Naive B cell (primary cell): ENCODE measurements at regions not wholly inside any gene's neighbourhood (a gene's known extent, or its start where the extent isn't known, plus 50 kb on each side); places are given as distances from the start of the nearest gene placed in this dataset.
"Not testable (repeated sequence)": the region's sequence is repeated elsewhere in the genome, so short reads cannot be mapped to it uniquely, and the experiment has no call there.

ENCODE experiments used
- ATAC-seq, 2 donors: fragments of 150-1000 bp; cut with Tn5 transposase; 2 replicates each; pipeline ENCODE4 v1.10.0; 2021; ENCODE audit warnings: low read depth in 2 of 2, mild to moderate bottlenecking in 2 of 2, moderate library complexity in 2 of 2
- DNase-seq: peaks from one replicate; pipeline ENCODE4 v3.0.0; 2022
- H3K27ac Mint-ChIP-seq, 6 donors: one replicate each; pipeline ENCODE4 v1.8.0; 2020 to 2022; ENCODE audit warnings: mild to moderate bottlenecking in 6 of 6, mixed read lengths in 6 of 6, moderate library complexity in 5 of 6, inconsistent platforms in 2 of 6
- H3K27me3 Mint-ChIP-seq, 3 donors: one replicate each; pipeline ENCODE4 v1.8.0; 2021 to 2022; ENCODE audit warnings: mixed read lengths in 3 of 3, mild to moderate bottlenecking in 1 of 3
- H3K36me3 Mint-ChIP-seq, 2 donors: one replicate each; pipeline ENCODE4 v1.8.0; 2020 to 2022; ENCODE audit warnings: mixed read lengths in 2 of 2, inconsistent platforms in 1 of 2, mild to moderate bottlenecking in 1 of 2
- H3K4me1 Mint-ChIP-seq, 3 donors: one replicate each; pipeline ENCODE4 v1.8.0; 2020 to 2022; ENCODE audit warnings: mixed read lengths in 3 of 3, inconsistent platforms in 1 of 3, mild to moderate bottlenecking in 1 of 3, moderate library complexity in 1 of 3
- H3K4me3 Mint-ChIP-seq, 8 donors: one replicate each; pipeline ENCODE4 v1.8.0; 2020 to 2022; ENCODE audit warnings: mild to moderate bottlenecking in 8 of 8, mixed read lengths in 8 of 8, moderate library complexity in 8 of 8, inconsistent platforms in 2 of 8
- H3K9me3 Mint-ChIP-seq, 7 donors: one replicate each; pipeline ENCODE4 v1.8.0; 2020 to 2022; ENCODE audit warnings: mixed read lengths in 7 of 7, mild to moderate bottlenecking in 5 of 7, inconsistent platforms in 2 of 7, moderate library complexity in 1 of 7

GRCh38 chr19:24032651-24033050 is 54.3 kb upstream of the ZNF254 start:
- no peak for ATAC-seq
- peaks cover 34 to 41% (median 35%) of the 10 kb centered on the region in 3 donors for H3K4me1 Mint-ChIP-seq

GRCh38 chr19:24033301-24033962 is 53.6 kb upstream of the ZNF254 start:
- Mint-ChIP-seq H3K27me3 (no peaks in the 10 kb centered on the region), H3K36me3 (no peaks in the 10 kb centered on the region), H3K9me3 (no peaks in the 10 kb centered on the region), H3K27ac (peak overlapping the region; percentile 95 to 99 (median 98)), H3K4me1 (peaks cover 34 to 41% (median 35%) of the 10 kb centered on the region in 3 donors), H3K4me3 (peak overlapping the region; percentile 98 to 100 (median 100))
- peak; percentile 72 for DNase-seq
- ATAC-seq, result peak; percentile 96 to 97

More at GRCh38 chr19:24032651-24033050, 54.3 kb upstream of the ZNF254 start:
- H3K9me3 Mint-ChIP-seq, result no peaks in the 10 kb centered on the region
- no peaks in the 10 kb centered on the region for H3K27me3 Mint-ChIP-seq
- H3K36me3 Mint-ChIP-seq, result no peaks in the 10 kb centered on the region
- no peak for DNase-seq
- H3K4me3 Mint-ChIP-seq, result peak overlapping the region; percentile 98 to 100 (median 100)
- H3K27ac Mint-ChIP-seq, result peak overlapping the region in 5 of 6 donors; percentile 49 to 99 (median 99)

- DNase-seq, result no peak
- Mint-ChIP-seq H3K27ac (peak overlapping the region; percentile 95 to 99 (median 98)), H3K4me3 (peak overlapping the region; percentile 98 to 100 (median 100)), H3K9me3 (no peaks in the 10 kb centered on the region), H3K4me1 (peaks cover 34 to 44% (median 38%) of the 10 kb centered on the region in 3 donors), H3K27me3 (no peaks in the 10 kb centered on the region), H3K36me3 (peaks cover 0 to 3% of the 10 kb centered on the region in 2 donors)
- ATAC-seq, result peak; percentile 20 to 21
These were observed 53.0 kb upstream of the ZNF254 start for GRCh38 chr19:24033963-24034342.

GRCh38 chr19:24035261-24035880 is 51.6 kb upstream of the ZNF254 start:
- H3K27ac Mint-ChIP-seq, result peak overlapping the region in 4 of 6 donors; percentile 23 to 77 (median 66)
- not testable (repeated sequence) for H3K9me3 Mint-ChIP-seq, H3K36me3 Mint-ChIP-seq, ATAC-seq, H3K27me3 Mint-ChIP-seq
- peak; percentile 11 for DNase-seq
- H3K4me3 Mint-ChIP-seq, result peak overlapping the region; percentile 18 to 100 (median 100)
- H3K4me1 Mint-ChIP-seq, result peaks cover 43 to 52% (median 49%) of the 10 kb centered on the region in 3 donors
